HG02571 (cell line): ENCODE measurements at regions not wholly inside any gene's neighbourhood (a gene's known extent, or its start where the extent isn't known, plus 50 kb on each side); places are given as distances from the start of the nearest gene placed in this dataset.
"Not testable (repeated sequence)": the region's sequence is repeated elsewhere in the genome, so short reads cannot be mapped to it uniquely, and the experiment has no call there.

Experiments used
- ATAC-seq: cut with Tn5 transposase; IDR thresholded peaks from one replicate; pipeline ENCODE4 v1.9.1; 2021; ENCODE audit warnings: mild to moderate bottlenecking, moderate library complexity; ENCODE audit not compliant: unreplicated experiment

DNA sequence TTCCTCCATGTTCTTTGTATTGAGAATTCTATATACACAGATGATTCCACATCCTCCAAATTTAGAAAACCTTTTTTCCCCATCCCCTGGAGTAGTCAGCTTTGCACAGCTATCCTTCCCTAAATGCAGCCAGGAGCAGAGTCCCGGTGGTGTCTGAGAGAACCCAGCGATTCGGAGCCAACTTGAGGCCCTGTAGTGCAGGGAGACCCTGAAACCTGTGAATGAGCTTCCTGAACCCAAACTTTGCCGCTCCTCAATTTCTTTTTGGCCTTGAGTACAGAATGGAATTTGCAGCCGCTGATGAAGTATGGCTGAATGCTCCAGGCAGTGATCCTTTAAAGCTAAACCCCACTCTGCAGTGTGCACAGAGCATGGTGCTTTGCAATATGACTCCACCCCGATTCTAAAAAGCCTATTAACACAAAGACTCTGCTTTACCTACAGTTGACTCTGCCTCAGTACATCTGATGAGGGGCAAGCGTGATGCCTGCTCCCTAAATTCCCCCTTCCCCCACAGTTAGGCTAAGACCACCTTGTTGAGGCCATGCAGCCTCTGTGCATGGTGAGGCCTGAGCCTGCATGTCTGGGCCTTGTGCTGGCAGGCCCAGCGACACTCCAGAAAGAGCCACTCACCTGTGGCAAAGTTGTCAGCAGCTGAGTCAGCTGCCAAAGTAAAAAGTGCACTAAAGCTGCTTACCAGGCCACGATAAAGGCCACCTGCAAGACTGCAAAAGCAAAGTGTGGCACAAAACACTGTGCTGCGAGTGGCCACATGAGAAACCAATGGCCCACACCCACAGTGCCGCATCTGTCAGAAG is 82.1 kb downstream of the PLEKHG1 start:
- no peak for ATAC-seq

DNA sequence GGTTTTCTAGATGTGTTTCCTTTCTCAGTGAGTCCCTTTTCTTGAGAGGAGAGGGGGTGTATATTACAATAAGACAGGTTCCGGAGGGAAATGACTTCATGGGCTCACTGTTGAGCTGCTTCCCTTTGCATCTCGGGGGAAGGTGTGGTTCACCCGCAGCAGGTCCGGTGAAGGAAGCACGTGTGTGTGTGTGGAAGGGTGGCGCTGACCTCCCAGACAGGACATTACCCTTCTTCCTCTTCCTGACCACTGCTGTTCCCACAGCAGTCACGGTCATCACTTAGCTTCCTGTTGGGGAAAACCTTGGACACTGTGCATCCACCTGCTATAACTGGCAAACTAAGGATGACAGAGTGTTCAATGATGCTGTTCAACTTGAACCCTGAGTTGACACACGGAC is 83.6 kb downstream of the PLEKHG1 start:
- ATAC-seq = no peak

DNA sequence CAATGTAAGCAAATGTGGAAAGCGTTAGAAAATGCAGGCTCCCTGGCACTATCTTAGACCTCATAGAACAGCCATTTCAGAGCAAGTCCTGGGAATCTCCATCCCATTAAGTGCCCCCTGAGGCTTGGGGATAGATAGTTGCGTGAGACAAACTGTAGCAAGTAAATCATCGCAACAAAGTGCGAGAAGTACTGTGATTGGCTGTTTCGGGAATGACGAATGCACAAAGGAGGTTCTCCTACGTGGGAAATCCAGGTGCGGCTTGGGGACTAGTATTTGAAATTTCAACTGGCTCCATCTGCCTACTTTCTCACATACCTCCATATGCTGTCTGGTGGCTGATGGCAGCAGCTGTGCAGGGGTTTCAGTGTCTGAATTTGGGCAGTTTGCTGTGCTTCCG is 84.5 kb downstream of the PLEKHG1 start:
- no peak for ATAC-seq

DNA sequence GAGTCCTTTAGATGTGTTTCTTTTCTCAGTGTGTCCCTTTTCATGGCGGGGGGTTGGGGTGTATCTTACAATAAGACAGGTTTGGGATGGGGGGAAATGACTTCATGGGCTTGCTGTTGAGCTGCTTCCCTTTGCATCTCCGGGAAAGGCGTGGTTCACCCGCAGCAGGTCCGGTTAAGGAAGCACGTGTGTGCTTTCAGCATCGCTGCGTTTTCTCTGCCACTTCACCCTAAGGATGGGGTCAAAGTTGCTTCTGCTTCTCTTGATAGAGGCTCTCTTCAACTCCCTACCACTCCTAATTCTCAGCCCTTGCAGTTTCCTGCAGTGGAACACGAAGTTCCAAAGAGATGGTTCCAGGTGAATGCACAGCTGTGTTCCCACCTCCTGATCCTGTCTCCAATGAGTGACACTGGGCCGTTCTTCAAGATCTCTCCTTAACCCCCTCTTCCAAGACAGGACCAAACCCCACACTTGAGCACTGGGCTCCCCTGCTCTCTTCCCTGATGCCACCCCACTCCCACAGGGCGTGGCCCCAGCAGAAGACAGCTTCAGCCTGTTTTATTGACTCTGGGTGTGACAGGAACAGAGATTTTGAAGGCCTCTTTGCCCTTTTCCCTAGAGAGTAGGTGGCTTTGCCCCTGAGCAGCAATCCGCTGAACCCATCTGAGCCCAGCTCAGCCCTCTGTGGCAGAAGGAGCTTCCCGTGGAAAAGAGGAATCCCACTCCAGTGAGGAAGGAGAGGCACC is 85.2 kb downstream of the PLEKHG1 start:
- no peak for ATAC-seq

DNA sequence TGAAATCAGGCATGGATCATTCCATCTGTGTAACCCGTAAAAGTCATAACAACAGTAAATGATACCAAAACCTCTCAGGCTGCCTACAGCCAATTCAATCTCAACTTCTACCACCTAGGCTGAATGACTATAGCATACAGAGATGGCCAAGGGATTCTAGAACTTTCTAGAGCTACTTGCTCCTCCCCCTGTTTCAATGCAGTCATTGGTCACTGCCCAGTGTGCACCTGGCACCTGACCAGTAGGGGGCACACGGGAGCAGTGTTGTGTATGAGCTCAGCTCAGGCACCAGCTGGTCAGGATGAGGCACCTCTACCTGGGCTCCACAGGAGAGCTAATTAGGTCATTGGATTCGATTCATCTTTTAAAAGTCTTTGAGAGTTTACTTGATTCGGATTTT is 86.2 kb downstream of the PLEKHG1 start:
- no peak for ATAC-seq

DNA sequence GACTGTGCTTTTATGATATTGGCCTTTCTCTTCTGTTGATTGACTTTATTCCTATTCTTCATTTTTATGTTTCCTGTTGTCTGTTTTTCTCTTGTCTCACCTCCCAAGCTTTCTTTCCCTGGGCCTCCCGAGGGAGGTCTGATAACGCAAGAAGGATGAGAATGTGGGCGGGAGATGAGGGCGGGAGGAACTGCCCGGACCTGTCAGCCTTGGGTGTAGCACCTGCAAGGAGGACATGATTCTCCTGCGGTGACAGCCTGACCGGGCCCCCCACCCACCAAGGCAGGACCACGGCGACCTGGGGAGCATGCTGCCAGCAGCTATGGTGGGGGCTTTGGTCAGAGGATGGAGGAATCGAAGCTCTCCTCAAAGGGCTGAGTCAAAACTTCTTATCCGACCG is 86.9 kb downstream of the PLEKHG1 start:
- ATAC-seq = no peak

DNA sequence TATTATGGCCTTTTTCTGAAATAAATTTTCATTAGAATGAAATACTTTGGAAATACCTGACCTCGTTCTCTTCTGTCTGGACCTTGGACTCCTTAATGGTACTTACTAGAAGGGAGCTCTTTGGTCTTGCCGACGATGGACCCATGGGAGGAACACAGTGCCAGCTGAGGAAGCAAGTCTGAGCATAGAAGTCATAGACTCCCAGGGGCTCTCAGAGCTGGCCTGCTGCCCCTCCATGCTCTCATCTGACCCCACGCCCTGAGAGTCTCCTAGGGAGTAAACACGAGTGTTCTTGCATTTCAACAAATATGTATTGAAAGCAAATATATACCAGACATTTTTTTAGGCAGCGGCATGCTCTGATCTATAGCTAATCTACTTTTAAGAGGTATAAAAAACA is 87.8 kb downstream of the PLEKHG1 start:
- ATAC-seq = no peak

DNA sequence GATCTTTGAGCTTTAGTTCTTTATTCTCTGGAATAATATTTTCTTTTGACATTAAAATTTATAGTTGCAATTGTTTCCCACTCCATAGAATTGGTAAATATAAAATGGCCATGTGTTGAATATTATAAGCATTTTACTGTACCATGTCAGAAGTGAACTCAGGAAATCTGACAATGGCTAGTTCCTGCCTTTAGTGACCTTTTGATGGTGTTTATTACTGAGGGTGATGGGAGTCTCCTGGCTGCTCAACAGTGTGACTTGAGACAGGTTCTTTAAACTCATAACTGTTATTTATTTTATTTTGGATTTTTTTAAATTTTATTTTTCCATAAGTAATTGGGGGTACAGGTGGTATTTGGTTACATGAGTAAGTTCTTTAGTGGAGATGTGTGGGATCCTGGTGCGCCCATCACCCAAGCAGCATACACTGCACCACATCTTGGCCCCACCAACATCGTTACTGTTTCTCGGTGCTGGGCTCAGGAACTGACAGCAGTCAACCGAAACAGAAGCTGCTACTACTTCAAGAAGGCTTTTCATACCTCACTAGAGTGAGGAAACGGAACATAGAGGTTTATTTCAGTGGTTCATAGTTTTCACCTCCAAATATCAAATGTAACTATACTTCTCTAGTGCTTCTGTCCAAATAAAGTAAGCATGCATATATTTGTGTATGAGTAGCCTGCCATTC is 90.4 kb downstream of the PLEKHG1 start:
- no peak for ATAC-seq

DNA sequence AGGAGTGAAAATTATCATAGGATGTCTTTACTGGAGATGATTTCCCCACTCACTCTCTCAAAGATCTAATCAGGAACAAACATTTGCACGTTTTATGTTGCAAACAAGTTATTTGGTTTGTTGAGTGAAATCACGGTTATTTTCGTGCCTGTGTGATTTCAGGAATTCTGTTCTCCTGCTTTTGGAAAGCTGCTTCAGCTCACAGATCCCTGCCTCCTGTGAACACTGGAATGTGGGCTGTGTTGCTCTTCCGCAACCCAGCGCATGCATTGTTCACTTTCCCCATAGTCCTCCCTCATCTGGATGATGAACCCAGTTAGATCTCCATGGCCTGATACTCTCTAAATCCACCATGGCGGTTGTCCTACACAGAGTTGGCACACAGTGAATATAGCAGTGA is 91.0 kb downstream of the PLEKHG1 start:
- ATAC-seq = no peak

DNA sequence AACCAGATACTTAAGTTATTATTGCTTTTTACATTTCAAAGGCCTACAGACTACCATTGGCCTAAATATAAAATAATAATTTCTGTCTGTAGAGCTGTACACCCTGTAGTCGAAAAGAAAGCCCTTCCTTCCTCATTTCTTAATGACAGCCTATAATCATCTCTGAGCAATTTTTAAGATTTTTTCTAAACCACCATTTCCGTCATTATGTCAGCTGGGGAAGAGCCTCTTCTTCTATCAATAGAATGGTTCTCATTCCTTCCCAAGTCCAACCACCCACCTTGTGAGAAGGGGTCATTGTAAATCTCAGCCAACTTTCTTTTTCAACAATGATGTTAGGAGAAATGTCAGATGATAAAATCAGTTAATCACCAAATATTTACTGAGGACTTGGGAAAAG is 91.8 kb downstream of the PLEKHG1 start:
- ATAC-seq = no peak

DNA sequence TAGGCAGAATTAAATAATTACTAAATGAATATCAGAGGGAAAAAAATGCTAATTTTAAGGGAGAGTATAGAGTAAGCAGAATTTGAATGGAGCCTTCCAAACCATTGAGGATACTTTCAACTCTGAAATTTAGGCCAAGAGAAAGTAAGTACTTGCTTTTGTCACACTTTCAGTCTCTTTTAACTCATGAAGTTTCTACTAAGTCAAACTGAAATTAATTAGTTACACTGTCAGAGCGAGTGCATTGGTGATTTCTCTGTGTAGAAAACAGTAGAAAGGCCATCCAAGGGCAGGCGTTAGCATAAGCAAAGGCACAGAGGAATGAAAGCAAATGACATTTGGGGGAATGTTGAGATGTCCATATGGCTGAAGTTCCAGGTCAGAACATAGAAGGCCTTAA is 92.9 kb downstream of the PLEKHG1 start:
- ATAC-seq = peak; percentile 78

DNA sequence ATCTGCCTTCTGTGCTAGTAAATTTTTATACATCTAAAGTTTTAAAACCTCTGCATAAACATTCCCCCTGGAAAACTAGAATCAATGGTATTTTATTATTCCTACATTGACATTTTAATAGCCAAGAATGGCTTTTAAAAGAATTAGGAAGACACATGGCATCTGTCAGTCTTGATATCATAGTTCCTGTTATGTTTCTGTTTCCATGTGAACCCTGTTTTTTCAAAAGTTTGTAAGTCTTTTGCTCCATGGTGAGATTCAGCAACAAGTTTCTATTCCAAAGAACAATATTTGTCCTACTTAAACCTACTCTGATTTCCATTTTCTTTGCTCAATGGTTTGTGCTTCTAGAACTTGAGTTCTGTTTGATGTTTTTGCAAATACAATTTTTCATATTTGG is 95.2 kb downstream of the PLEKHG1 start:
- no peak for ATAC-seq

DNA sequence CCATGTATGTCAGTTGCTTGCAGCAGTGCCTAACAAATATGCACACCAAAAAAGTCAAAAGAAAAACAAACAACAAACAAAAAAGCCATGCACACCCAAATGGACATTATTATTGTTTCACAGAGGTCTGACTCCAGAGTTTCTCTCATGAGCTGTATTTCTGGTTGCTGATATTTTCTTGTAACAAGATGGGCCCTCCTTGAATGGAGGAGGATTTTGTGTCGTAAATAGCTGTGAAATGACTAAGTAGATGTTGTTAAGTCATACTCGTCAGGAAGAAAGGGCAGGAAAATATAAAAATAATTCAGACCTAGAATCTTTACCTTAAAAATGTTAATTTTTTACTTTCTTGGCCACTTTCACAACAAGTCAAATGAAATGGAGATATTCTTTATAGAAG is 96.0 kb downstream of the PLEKHG1 start:
- ATAC-seq = no peak

DNA sequence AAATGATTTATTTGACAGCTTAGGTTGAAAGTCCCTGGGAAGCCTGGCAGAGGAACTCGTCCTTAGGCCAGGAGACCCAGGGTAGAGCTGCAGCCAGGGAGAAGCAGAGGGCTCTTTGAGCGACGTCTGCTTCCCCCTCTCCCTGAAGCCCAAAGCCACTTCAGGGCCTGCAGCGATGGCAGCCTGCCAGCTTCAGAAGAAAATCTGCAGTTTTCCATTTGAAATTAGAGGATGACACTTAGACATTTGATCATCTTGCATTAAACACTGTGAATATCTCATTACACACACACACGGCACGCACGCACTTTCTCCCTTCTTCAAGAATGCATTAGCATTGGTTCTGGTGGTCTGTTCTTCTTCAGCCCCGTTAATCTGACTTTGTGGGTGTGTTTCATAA is 96.5 kb downstream of the PLEKHG1 start:
- ATAC-seq = no peak

DNA sequence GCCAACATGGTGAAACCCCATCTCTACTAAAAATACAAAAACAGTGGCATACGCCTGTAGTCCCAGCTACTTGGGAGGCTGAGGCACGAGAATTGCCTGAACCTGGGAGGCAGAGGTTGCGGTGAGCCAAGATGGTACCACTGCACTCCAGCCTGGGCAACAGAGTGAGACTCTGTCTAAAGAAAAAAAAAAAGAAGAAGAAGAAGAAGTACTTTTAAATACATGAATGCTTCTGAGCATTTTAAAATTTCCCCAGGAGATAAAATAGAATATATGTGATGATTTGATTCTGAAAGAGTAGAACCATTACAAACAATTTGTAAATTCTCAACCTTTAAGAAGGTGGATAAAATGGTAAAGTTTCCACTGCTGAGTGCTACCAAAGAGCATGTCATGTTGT is 97.2 kb downstream of the PLEKHG1 start:
- not testable (repeated sequence) for ATAC-seq

DNA sequence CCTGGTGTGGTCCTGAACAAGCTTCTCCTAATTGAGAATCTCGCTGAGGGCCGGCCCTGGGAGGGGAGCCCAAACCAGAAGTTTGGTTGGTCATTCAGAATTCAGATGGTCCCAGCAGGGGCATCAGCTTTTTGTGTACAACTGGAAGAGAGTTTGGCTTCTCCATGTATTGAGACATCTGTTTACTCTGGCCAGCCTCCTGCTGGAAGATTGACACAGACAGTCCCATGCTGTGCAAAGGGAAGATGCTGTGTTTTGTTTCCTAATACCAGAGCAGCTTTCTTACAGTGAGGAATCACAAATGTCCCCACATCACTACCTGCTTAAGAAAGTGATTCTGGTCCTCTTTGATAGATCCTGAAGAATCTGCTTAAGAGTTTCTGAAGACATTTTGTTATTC is 97.8 kb downstream of the PLEKHG1 start:
- ATAC-seq = no peak

DNA sequence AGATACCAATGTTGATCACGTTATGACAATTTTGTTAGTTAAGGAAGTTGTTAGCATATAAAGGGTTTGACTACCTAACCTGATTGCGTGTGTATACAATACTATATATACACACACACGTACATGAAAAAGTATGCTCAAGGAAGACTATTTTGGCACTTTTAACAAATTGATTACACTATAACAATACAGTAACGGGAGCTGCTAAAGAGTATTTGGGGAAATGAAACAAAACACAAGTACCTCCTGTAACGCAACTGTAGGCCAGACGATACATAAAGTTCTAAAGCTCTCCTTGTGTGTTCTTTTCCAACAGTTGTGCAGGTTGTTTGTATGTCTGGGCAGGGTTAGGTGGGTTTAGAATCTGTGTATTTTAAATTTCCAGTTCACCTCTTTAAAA is 98.7 kb downstream of the PLEKHG1 start:
- ATAC-seq = no peak

DNA sequence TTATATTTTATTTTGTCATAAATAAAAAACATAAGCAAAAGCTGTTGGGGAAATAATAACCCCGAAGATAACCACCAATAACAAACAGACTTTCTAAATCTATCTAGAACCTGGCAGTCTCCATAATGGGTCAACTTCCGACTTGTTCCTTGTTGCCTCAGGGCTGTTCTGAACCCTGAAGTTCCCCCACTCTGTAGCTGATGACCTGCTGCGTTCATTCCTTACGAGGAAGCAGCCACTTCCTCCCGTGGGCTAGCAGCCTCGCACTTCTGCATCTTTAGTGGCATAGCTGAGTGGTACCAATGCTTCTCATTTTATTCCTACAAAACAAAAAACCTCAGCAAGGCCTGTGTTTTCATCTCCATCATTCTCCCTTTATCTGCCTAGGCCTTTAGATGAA is 103.0 kb downstream of the PLEKHG1 start:
- ATAC-seq = no peak

DNA sequence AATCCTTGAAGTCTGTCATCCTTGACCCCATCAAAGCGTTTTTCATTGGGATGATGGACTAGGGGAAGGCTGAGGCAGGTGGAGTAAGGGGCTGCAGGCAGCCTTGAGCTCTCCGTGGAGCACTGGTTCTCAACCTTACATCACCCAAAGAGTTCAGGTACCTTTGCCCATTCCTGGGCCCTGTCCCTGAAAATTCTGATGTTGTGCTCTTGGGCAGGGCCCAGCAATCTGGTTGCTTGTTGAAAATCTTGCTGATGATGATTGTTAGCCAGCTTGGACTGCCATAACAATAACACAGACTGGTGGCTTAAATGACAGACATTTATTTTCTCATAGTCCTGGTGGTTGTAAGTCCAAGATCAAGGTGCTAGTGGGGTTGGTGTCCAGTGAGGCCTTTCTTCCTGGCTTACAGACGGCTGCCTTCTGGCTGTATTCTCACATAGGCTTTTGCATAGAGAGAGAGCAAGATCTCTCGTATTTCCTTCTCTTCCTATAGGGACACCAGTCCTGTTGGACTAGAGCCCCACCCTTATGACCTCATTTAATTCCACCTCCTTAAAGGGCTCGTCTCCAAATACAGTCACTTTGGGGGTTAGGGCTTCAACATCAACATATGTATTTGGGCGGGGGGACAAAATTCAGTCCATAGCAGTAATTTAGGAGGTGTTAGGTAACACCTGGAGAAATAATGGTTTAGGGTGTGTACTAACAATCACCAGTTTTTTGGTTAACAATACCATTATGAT is 104.9 kb downstream of the PLEKHG1 start:
- no peak for ATAC-seq

DNA sequence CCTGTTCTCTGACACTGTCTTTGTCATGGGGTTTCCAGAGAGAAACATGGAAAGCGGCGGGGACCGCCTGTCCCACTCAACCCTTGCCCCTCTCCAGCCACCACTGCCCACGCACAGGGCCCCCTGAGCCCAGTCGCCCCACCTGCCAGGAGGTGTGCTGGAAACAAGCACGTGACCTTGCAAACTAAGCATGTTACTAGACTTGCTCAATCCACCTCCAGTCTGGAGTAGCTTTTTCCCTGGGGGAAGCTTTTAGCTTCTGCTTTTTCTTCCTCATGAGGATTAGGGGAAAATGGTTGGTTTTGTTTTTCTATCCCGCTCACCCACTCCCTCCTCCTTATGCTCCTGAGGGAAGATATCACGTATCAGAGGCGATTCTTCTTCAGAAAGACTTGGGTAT is 105.7 kb downstream of the PLEKHG1 start:
- ATAC-seq = no peak

DNA sequence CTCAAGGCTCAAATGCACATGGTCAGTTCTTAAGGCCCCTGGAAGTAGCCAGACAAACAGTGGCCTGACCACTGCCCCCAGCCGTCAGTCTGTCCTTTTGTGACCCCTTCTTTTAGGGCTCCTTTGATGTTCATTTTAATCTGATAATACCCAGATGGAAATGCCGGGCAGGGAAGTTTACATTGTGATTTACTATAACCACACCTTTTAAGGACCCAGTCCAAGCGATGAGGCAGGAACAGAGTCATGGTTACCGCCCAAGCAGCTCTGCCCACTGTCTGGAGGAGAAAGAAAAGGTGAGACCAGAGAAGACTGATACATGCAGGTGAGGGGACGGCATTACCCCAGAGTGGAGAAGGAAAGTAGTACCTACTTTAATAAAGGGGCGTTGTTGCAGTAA is 110.6 kb downstream of the PLEKHG1 start:
- no peak for ATAC-seq
